ENCODE measurements at regions not wholly inside any gene's neighbourhood (a gene's known extent, or its start where the extent isn't known, plus 50 kb on each side); places are given as distances from the start of the nearest gene placed in this dataset.

DNA sequence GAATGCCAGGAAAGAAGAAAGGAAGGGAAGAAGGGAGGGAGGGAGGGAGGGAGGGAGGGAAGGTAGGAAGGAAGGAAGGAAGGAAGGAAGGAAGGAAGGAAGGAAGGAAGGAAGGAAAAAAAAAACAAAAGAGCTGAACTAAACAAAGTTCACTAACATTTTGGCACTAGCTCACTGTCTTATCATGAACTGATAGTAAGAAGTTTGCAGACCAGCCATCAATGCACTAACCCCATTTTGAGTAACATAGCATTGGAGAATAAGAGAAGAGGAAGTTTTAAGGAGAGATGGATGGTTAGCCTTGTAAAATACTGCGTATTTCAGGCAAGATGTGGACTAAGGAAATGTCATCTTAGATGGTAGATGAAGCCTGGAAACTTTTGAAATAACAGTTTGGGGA, 1136.0 kb downstream of the FLRT2 start:
- 67 to 70% methylated on average over 1 of the region's 1 CpG for WGBS, 2 donors
- no peak for DNase-seq
- TF ChIP-seq, protein P1, sequence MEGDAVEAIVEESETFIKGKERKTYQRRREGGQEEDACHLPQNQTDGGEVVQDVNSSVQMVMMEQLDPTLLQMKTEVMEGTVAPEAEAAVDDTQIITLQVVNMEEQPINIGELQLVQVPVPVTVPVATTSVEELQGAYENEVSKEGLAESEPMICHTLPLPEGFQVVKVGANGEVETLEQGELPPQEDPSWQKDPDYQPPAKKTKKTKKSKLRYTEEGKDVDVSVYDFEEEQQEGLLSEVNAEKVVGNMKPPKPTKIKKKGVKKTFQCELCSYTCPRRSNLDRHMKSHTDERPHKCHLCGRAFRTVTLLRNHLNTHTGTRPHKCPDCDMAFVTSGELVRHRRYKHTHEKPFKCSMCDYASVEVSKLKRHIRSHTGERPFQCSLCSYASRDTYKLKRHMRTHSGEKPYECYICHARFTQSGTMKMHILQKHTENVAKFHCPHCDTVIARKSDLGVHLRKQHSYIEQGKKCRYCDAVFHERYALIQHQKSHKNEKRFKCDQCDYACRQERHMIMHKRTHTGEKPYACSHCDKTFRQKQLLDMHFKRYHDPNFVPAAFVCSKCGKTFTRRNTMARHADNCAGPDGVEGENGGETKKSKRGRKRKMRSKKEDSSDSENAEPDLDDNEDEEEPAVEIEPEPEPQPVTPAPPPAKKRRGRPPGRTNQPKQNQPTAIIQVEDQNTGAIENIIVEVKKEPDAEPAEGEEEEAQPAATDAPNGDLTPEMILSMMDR (IDR thresholded peaks at IDR 0.05) = no peak
- TF ChIP-seq POLR2A (IDR thresholded peaks at IDR 0.05) = no peak
- no peak overlapping the region for H3K4me3 ChIP-seq
- H3K9me3 ChIP-seq = no peaks in the 10 kb centered on the region
- no peaks in the 10 kb centered on the region for H3K36me3 ChIP-seq
- H3K27me3 ChIP-seq = no peaks in the 10 kb centered on the region
- intact Hi-C loops (cut with DNase I) = no loop called here
- no peak overlapping the region for H3K27ac ChIP-seq
- H3K4me1 ChIP-seq = no peaks in the 10 kb centered on the region

- H3K4me1 ChIP-seq = no peaks in the 10 kb centered on the region
- 81 to 82% methylated on average over 3 of the region's 3 CpGs for WGBS, 2 donors
- H3K27ac ChIP-seq = no peak overlapping the region
- DNase-seq = no peak
- intact Hi-C loops (cut with DNase I) = no loop called here
- H3K9me3 ChIP-seq = no peaks in the 10 kb centered on the region
- H3K36me3 ChIP-seq = no peaks in the 10 kb centered on the region
- no peak overlapping the region for H3K4me3 ChIP-seq
- no peak for TF ChIP-seq POLR2A (IDR thresholded peaks at IDR 0.05)
- no peaks in the 10 kb centered on the region for H3K27me3 ChIP-seq
Measured at GRCh38 chr14:86662334-86662733, 1132.4 kb downstream of the FLRT2 start.

DNA sequence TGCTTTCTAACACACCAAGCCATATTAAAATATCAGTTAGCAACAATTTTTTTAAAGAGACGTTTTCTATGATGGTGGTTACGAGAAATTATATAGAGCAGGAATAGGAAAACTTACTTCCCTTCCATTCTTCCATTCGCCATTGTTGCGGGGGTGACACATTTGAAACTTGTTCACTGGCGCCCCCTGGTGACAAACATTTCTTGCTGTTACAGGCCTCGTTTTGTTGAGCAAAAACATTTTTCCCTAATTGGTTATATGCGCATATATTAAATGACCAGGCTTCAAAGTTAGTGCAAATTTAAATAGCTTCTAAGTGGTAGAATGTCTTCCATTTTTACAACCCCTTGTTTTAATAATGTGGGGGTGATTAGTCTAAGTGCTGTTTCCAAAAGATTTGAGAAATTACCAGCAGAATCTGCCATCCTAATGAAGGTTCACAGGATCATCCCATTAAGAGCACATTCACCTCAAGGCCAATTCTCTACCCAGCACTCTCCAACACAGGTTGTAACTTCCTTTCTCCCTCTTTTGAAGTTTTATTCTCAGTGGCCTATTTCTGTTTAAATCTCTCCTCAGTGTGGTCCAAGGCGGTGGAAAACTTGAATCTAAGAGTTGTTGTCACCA, 1124.7 kb downstream of the FLRT2 start:
- no peak overlapping the region for H3K27ac ChIP-seq
- 54 to 55% methylated on average over 8 of the region's 8 CpGs for WGBS, 2 donors
- H3K4me1 ChIP-seq = no peaks in the 10 kb centered on the region
- no peaks in the 10 kb centered on the region for H3K9me3 ChIP-seq
- no peak for DNase-seq
- TF ChIP-seq, protein P1 (IDR thresholded peaks at IDR 0.05) = peak in 1 of 6 experiments; percentile 36
- TF ChIP-seq POLR2A (IDR thresholded peaks at IDR 0.05) = no peak
- no peaks in the 10 kb centered on the region for H3K27me3 ChIP-seq
- intact Hi-C loops (cut with DNase I) = no loop called here
- H3K36me3 ChIP-seq = no peaks in the 10 kb centered on the region
- no peak overlapping the region for H3K4me3 ChIP-seq

GRCh38 chr14:86652526-86652925, 1122.6 kb downstream of the FLRT2 start:
- TF ChIP-seq, protein P1 (IDR thresholded peaks at IDR 0.05) = no peak
- no peak for TF ChIP-seq POLR2A (IDR thresholded peaks at IDR 0.05)
- H3K27me3 ChIP-seq = no peaks in the 10 kb centered on the region
- intact Hi-C loops (cut with DNase I) = no loop called here
- H3K4me3 ChIP-seq = no peak overlapping the region
- no peaks in the 10 kb centered on the region for H3K4me1 ChIP-seq
- no peaks in the 10 kb centered on the region for H3K36me3 ChIP-seq
- no peaks in the 10 kb centered on the region for H3K9me3 ChIP-seq
- H3K27ac ChIP-seq = no peak overlapping the region
- DNase-seq = no peak
- 70 to 80% methylated on average over 4 of the region's 4 CpGs for WGBS, 2 donors

DNA sequence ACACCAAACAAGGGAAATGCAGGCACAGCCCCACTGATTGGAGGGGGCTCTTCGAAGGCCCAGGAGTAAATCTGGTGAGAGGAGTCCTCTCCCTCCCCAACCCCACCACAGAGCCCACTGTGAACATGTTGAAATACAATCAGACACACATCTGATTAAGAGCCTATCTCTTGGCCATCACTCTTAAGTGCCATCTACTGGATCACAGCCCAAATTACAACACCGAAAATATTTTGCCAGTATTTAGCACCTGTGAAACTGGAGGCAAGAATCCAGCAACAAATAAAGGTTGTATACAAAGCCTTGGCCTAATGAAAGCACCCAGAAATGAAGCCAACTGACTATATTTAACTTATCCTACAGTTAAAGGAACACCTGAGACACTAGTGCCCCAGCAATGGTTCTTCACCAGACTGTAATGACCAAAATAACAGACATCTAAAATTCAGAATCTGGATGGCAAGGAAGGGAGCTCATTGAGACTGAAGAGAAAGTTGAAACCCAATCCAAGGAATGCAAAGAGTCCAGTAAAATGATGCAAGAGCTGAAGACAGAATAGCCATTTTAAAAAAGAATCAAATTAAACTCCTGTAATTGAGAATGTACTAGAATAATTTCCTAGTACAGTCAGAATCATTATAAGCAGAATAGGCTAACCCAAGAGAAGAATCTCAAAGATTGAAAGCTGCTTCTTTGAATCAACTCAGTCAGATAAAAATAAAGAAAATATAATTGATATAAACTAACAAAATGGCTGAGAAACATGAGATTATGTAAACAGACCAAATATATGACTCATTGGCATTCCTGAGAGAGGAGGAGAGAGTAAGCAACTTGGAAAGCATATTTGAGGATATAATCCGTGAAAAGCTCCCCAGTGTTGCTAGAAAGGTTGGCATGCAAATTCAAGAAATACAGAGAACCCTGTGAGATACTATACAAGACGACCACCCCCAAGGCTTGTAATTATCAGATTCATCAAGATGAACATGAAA, 1117.0 kb downstream of the FLRT2 start:
- WGBS, 2 donors = 54 to 75% methylated on average over 3 to 4 of the region's 4 CpGs
- TF ChIP-seq, protein P1 (IDR thresholded peaks at IDR 0.05) = no peak
- TF ChIP-seq POLR2A (IDR thresholded peaks at IDR 0.05) = no peak

More for the DNA sequence above, 1117.0 kb downstream of the FLRT2 start:
- Histone ChIP-seq H3K4me3 (no peak overlapping the region), H3K36me3 (no peaks in the 10 kb centered on the region), H3K9me3 (peaks cover 0 to 6% (median 0%) of the 10 kb centered on the region in 3 donors), H3K4me1 (no peaks in the 10 kb centered on the region), H3K27ac (no peak overlapping the region), H3K27me3 (no peaks in the 10 kb centered on the region)
- intact Hi-C loops (cut with DNase I) = no loop called here
- no peak for DNase-seq

Data from esophagus squamous epithelium (tissue), 5 donors.